Activated CD4-positive, CD25-positive, alpha-beta regulatory T cell treated with anti-CD3 and anti-CD28 coated beads, Interleukin-2, amount 50 U/mL, for 72 hours (primary cell): ENCODE measurements at regions not wholly inside any gene's neighbourhood (a gene's known extent, or its start where the extent isn't known, plus 50 kb on each side); places are given as distances from the start of the nearest gene placed in this dataset.

ENCODE experiments used
- DNase-seq: peaks from one replicate; pipeline ENCODE4 v3.0.0; 2021

DNA sequence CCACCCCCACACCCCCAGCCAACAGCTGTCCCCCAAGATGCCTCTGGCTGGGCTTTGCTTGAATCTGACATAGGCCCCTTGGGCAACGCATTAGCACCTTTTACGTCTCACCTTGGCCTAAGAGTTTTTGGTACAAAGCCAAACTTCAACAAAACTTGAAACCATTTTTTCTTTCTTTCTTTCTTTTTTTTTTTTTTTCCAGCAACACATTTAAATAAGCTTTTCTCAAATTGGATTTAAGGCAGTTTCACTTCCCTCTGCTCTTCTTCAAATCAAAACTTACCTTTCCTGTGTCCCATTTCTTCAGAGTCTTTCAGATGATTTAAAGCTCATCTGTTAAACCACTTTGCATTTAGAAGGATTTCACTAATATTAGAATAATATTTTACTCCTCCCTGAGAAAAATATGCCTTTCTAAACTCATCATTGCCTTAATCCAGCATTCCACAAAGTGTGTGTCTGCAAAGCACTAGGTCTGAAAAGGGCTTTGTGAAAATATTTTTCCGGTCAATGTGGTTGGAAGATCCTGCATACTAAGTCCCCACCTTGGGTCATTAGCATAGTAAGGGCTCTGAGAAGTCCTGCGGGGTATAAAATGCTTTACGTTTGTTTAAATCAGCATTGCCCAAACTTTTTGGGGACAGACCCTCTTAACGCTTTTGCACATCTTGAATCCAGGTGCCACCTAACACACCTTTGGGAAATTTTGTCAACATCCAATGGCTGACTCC is 217.0 kb downstream of the TLE3 start:
- no peak for DNase-seq

GRCh38 chr15:69881302-69881670 is 216.4 kb downstream of the TLE3 start:
- no peak for DNase-seq

GRCh38 chr15:69881766-69882165 is 216.0 kb downstream of the TLE3 start:
- no peak for DNase-seq

DNA sequence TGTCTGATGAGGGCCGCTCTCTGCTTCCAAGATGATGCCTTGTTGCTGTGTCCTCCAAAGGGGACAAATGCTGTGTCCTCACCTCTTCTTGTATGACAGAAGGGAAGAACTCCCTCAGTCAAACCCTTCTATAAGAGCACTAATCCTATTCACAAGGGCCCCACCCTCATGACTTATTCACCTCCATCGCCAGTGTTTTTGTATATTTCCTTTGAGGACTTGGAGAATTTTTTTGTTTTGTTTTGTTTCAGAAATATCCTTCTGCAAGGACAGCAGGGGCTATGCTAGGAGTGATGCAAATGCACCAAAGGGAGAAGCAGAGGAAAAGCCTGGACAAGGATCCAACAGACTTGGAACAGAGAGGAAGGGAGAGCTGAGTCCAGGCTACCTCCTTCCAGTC is 214.4 kb downstream of the TLE3 start:
- DNase-seq: no peak

- DNase-seq: no peak
These were observed 212.4 kb downstream of the TLE3 start for GRCh38 chr15:69885173-69885955.

DNA sequence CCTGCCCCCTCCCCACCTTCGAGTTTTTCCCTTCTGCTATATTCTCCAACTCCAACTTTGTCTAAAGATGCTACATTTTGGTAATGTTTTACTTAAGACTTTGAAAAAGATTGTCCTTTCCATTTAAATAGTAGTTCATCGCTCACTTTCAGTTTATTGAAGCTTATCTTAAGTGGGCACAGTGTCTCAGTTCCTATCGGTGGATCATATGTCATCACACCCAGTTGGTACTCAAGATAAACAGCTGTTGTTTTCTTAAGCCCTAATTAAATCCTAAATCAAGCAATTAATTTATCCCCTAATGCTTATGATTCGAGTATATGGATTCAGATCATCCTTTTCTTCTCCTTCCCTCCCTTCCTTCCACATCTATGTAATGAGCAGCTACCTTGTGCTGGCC is 210.7 kb downstream of the TLE3 start:
- no peak for DNase-seq

- DNase-seq: no peak
These were observed 210.2 kb downstream of the TLE3 start for GRCh38 chr15:69887553-69887952.

DNA sequence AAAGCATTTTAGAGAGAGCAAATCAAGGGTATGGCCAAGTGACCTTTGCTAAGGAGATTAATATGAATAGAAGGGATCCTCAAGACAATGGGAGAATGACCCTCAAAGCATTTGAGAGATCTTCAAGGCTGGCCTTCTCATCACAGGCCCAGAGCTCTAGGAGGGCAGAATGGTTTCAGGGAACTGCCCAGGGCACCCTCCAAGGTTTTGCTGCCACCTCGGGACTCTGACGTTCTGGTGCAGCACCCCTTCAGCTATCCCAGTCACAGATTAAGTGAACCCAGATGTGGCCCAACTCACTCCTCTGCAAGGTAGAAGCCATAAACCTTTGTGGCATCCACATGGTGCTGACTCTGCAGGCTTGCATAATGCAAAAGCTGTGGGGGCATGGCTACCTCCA is 209.3 kb downstream of the TLE3 start:
- no peak for DNase-seq

DNA sequence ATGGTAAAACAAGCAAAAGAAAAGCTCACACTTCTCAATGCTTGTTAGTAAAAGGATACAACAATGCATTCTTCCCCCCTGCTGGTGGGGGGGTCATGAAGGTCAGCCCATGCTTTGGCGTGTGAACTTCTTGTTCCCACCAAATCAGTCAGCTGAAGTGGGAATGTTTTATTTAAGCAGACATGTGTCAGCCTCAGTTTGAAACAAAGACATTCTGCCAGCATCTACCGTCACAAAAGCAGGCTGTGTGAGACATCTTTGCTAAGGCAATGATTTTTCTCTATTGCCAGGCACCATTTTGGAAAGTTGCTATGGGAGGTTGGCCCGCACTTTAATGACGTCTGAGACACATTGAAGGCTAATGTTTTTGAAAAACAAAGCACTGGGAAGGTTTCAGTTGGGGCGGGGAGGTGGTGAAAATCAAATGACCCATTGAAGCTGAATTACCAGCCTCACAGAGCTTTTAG is 206.6 kb downstream of the TLE3 start:
- DNase-seq: no peak

DNA sequence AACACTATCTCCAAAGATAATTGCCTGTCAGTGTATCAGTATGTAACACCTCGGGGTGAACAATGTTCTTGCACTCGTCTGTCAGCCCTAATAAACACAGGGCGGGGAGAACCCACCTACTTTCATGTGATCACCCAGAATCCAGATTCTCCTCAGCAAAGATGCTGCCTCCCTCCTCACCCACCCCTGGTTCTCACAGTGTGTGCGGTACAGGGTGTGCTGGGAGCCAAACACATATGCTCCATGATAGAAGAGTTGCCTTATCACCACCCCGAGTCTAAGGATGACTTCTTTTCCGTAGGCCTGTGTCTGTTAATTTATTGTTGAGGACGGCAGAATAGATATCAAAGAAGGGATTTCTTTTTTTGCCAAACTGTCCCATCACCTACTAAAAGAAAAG is 206.1 kb downstream of the TLE3 start:
- DNase-seq: no peak

DNA sequence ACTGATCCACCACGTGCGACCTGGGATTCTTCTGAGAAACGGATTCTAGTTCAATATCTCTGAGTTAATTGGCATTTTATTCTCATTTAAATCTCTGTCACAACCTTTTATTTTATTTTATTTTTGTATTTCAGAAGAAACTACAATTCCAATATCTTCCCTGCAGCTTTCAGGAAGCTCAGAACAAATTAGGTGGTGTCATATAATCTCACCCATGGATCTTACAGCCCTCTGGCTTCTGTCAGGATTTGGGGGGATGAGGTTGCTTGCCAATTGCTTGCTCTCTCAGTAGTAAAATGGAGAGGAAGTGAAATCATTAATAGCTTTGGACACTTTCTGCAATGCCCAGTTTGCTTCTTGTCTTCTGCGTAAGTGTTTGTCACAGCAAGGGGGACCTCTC is 205.4 kb downstream of the TLE3 start:
- no peak for DNase-seq

DNA sequence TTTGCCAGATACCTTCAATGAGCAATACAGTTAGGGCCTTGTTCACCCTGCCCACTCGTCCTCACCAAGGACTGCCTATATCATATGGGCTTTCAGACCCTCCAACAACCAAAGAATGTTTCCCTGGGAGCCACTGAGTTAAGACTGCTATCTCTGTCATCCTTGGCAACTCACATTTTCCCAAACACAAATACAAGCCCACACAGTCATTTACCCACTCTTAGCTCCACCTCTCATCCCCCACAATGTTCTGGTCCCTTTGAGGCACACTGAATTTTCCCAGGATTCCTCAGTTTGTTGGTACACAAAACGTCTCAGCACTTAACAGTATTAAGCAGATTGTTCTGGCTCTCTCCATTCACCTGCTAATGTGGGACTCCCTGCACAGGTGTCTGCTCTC is 204.6 kb downstream of the TLE3 start:
- no peak for DNase-seq

DNA sequence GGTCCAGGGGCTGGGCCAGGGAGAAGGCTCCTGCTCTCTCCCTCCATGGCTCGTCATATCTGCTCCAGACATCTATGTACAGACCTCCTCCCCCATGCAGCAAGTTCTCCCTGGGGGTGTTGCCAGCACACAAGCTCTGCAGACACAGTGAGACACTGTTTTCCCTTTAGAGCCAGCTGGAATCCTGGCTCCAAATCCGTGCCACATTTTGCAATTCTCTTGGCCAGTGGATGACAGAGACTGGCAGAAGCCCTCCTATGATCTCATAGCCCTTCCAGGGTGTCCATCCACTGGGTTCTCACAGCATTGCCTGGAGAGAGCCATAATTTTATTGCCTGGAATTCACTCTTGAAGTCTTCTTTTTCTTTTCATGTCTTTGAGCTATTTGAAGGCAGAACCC is 203.9 kb downstream of the TLE3 start:
- no peak for DNase-seq

- no peak for DNase-seq
These were observed 202.5 kb downstream of the TLE3 start for GRCh38 chr15:69895202-69895601.

DNA sequence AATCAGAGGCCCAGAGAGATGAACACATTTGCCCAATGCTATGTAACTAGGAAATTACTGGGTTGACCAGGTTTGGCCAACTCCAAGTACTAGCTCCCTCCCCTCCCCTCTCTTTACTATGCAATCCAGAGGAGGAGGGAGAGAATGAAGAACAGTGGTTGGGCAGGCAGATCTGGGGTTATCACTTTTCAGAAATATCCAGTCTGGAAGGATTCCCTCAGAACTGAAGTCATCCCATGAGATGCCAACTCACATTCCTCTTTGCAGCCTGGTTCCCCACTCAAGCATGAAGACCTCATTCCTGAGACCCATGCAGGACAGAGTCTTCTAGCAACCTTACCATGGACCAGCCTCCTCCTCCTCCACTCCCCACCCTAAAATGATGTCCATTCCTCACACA is 201.1 kb downstream of the TLE3 start:
- no peak for DNase-seq

DNA sequence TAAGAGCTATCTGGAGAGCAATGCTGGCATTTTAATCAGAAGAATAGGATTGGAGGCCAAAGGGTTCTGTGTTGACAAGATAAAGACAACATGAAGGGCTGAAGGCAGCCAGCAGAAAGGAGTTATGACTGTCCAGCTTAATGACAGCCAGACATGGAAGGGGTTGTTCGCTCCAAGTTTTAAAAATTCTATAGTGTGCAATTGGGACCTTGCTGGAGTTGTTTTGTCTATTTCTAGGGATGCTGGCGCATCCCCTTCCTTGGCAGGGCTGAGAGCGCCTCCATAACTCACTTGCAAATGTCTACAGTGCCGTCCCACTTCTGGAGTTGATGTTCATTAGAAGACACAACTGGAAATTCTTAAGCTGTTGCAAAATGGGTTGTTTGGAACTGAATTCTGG is 200.7 kb downstream of the TLE3 start:
- no peak for DNase-seq

- no peak for DNase-seq
These were observed 200.1 kb downstream of the TLE3 start for GRCh38 chr15:69897471-69898237.

- no peak for DNase-seq
These were observed 199.5 kb downstream of the TLE3 start for GRCh38 chr15:69898243-69898642.

DNA sequence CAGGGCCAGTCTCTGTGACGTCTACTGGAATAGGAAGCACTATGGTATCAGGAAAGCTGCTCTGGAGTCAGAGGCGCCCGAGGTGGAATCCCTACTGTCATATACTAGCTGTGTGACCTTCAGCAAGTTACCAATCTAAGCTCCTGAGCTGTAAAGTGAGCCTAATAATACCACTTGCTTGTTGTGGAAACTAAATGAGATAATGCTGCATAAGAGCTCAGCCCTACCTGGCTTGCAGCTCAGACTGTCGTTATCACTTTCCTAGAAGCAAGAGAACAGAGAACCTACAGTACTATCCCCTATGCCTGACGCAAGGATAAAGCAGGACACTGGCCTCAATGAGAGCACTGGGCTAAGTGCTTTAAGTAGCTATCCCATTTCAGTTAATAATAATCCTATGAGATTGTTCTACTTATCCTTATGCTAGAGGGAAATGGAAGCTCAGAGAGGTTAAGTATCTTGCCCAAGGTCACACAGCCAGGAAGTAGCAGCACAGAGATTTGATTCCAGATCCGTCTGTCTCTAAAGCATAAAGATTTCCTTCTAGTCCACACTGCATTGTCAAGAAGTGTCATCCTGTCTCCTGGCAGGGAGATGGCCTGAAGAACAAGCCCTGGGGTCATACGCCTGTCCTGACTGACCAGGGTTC is 195.2 kb downstream of the TLE3 start:
- no peak for DNase-seq

DNA sequence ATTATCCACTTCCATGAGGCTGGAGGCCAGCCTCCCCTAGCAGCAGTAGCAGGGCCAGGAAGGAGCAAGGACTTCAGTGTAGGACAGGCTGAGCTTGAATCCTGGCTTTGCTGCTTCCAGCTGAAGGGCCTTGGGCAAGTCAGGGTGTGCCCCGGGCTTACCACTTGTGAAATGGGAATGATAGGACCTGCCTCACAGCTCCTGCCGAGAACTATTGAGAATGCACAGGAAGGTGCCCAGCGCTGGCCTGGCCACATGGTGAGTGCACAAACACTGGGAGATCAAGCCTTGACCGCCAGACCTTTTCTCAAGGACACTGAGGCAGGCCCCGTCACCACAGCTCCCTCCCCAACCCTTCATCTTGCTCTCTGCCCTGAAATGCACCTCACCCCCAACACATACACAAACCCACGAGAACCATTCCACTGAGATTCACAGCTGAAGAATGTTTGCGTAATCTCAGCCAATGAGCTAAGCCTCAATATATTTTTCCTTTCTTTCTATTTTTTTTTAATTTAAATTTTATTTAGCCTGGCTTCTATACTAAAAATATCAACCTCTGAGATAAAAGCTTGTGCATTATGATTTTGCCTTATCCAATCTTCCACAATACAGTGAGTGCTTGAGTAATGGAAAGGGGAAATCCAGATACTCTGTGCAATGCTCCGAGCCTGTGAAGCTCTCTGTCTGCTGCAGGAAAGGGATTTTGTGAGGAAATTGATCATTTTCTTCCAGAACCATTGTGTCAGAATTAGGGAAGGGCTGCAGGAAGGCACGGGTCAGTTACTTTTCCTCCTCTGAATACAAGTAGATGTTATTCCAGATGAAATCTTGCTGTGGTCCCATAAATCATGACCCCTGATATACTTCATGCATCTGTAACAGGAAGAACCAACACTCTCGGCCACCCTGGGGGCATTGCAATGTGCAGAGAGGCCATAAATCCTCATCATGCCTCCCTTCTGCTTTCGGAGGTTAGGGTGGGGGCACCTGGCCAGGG is 193.9 kb downstream of the TLE3 start:
- DNase-seq: no peak

DNA sequence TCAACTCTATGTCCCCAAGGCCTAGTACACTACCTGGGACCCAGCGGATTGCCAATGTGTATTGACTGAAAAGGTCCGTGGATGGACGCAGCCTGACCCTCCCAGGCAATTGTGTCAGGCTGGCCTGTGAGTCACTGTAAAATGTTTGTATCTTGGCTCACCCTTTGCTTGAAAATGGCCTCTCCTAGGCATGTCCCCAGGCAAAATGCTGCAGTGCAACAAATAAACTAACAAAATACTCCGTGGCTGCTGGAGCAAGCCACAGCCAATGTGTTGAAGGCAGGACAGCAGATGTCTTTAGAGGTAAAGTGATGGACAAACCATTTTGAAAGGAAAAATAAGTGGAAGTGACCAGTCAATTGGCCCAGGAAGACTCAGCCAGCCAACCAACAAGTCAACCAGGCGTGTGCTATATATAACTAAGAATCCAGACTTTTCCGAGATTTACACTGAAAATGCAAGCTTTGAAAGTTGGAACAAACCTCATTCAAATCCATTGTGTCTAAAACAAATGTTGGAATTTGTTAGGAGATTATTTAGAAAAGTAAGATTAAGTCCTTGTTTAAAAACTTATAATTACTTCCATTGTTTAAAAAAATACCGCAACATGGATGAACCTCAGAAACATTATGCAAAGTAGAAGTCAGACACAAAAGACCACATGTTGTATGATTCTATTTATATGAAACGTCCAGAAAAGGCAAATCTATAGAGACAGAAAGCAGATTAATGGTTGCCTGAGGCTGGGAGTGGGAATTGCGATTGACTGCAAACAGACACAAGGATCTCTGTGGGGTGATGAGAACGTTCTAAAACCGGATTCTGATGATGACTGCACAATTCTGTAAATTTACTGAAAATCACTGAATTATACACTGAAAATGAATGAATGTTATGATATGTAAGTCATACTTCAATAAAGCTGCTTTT is 191.2 kb downstream of the TLE3 start:
- no peak for DNase-seq
